CD14-positive monocyte (primary cell): ENCODE measurements at regions not wholly inside any gene's neighbourhood (a gene's known extent, or its start where the extent isn't known, plus 50 kb on each side); places are given as distances from the start of the nearest gene placed in this dataset.

ENCODE experiments used
- DNase-seq, 3 donors: peaks; one replicate each; pipeline ENCODE4 v3.0.0-alpha.2; 2011 to 2022
- H2AFZ ChIP-seq: 2 replicates; pipeline ENCODE4 v1.6.0; 2012; ENCODE audit warnings: mild to moderate bottlenecking, low read depth, low read length, inconsistent platforms; ENCODE audit not compliant: insufficient read depth, poor library complexity, severe bottlenecking
- H3K27ac ChIP-seq, 2 donors: 1 replicate in 1 of 2; 2 replicates in 1 of 2; pipeline ENCODE4 v1.5.1; 2012 to 2013; ENCODE audit warnings: low read length in 2 of 2, control low read depth in 1 of 2, inconsistent platforms in 1 of 2, low read depth in 1 of 2, mild to moderate bottlenecking in 1 of 2
- H3K27me3 ChIP-seq, 2 donors: one replicate each; pipeline versions ENCODE4 v1.6.0 to v1.6.1; 2011 to 2013; ENCODE audit warnings: low read length in 2 of 2; ENCODE audit not compliant: control insufficient read depth in 2 of 2, insufficient read depth in 2 of 2
- H3K36me3 ChIP-seq, 2 donors: replicated peaks in 1 of 2; 1 replicate in 1 of 2; 2 replicates in 1 of 2; pipeline versions ENCODE4 v1.5.1 to v1.6.1; 2012 to 2013; ENCODE audit warnings: low read length in 2 of 2, control low read depth in 1 of 2, inconsistent platforms in 1 of 2, mild to moderate bottlenecking in 1 of 2; ENCODE audit not compliant: insufficient read depth in 2 of 2, control insufficient read depth in 1 of 2
- H3K4me1 ChIP-seq, 2 donors: 1 replicate in 1 of 2; 2 replicates in 1 of 2; pipeline versions ENCODE4 v1.5.1 to v1.6.1; 2012 to 2013; ENCODE audit warnings: low read length in 2 of 2, control low read depth in 1 of 2, inconsistent platforms in 1 of 2, mild to moderate bottlenecking in 1 of 2, moderate library complexity in 1 of 2; ENCODE audit not compliant: insufficient read depth in 2 of 2, control insufficient read depth in 1 of 2
- H3K4me2 ChIP-seq: replicated peaks from 2 replicates; pipeline ENCODE3; 2012; ENCODE audit warnings: low read length, moderate library complexity, mild to moderate bottlenecking; ENCODE audit not compliant: poor library complexity, severe bottlenecking; ENCODE audit errors: extremely low read depth
- H3K4me3 ChIP-seq, 3 experiments: fragments of 200-600 bp in 1 of 3; sonication (generic) in 1 of 3; replicated peaks in 1 of 3; 1 replicate in 2 of 3; 2 replicates in 1 of 3; pipeline ENCODE4 v1.5.1; 2011 to 2013; ENCODE audit warnings: low read length in 3 of 3, mild to moderate bottlenecking in 3 of 3, control low read depth in 2 of 3, low read depth in 2 of 3, inconsistent platforms in 1 of 3, moderate library complexity in 1 of 3
- H3K79me2 ChIP-seq: 2 replicates; pipeline ENCODE4 v1.6.0; 2012; ENCODE audit warnings: mild to moderate bottlenecking, control low read depth, inconsistent platforms, low read length, moderate library complexity; ENCODE audit not compliant: insufficient read depth
- H3K9ac ChIP-seq: 2 replicates; pipeline ENCODE4 v1.6.0; 2017; ENCODE audit warnings: low read length, mild to moderate bottlenecking; ENCODE audit not compliant: insufficient read depth, poor library complexity, severe bottlenecking
- H3K9me3 ChIP-seq, 2 donors: replicated peaks in 1 of 2; 1 replicate in 1 of 2; 2 replicates in 1 of 2; pipeline versions ENCODE4 v1.5.1 to v1.6.1; 2012 to 2013; ENCODE audit warnings: low read length in 2 of 2, control low read depth in 1 of 2; ENCODE audit not compliant: control insufficient read depth in 1 of 2, insufficient read depth in 1 of 2
- H4K20me1 ChIP-seq: 2 replicates; pipeline ENCODE4 v1.6.0; 2012; ENCODE audit warnings: mild to moderate bottlenecking, low read length, control low read depth, moderate library complexity; ENCODE audit not compliant: insufficient read depth
- H3K27ac Mint-ChIP-seq, 7 donors: one replicate each; pipeline ENCODE4 v1.8.0; 2020; ENCODE audit warnings: mild to moderate bottlenecking in 7 of 7, mixed read lengths in 7 of 7, moderate library complexity in 6 of 7, inconsistent platforms in 2 of 7
- H3K27me3 Mint-ChIP-seq, 3 donors: one replicate each; pipeline ENCODE4 v1.8.0; 2021 to 2022; ENCODE audit warnings: low read depth in 3 of 3, mild to moderate bottlenecking in 3 of 3, mixed read lengths in 3 of 3, moderate library complexity in 3 of 3, inconsistent platforms in 1 of 3
- H3K36me3 Mint-ChIP-seq, 2 donors: one replicate each; pipeline ENCODE4 v1.8.0; 2020; ENCODE audit warnings: mixed read lengths in 2 of 2, inconsistent platforms in 1 of 2, mild to moderate bottlenecking in 1 of 2
- H3K4me1 Mint-ChIP-seq: one replicate; pipeline ENCODE4 v1.8.0; 2020; ENCODE audit warnings: mild to moderate bottlenecking, mixed read lengths
- H3K4me3 Mint-ChIP-seq, 2 donors: one replicate each; pipeline ENCODE4 v1.8.0; 2020; ENCODE audit warnings: mild to moderate bottlenecking in 2 of 2, mixed read lengths in 2 of 2, moderate library complexity in 1 of 2
- H3K9me3 Mint-ChIP-seq, 7 donors: one replicate each; pipeline ENCODE4 v1.8.0; 2020 to 2022; ENCODE audit warnings: mixed read lengths in 7 of 7, mild to moderate bottlenecking in 6 of 7, moderate library complexity in 6 of 7, inconsistent platforms in 2 of 7
- CTCF ChIP-seq: fragments of 200-600 bp; IDR thresholded peaks from one replicate; pipeline ENCODE4 v1.8.0; 2022; ENCODE audit warnings: antibody characterized with exemption, mild to moderate bottlenecking
- WGBS: methylation state at CpG from one replicate; pipeline ENCODE4 v1.1.5; 2013; ENCODE audit warnings: missing lambda C conversion rate; ENCODE audit not compliant: insufficient coverage; 5-methylcytosine and 5-hydroxymethylcytosine counted together
- intact Hi-C, 2 donors: fragments of 100-400 bp; cut with micrococcal nuclease; formaldehyde crosslinking; loops; one replicate each; pipeline versions ENCODE4 v1.15.0 to v1.15.1; 2023

DNA sequence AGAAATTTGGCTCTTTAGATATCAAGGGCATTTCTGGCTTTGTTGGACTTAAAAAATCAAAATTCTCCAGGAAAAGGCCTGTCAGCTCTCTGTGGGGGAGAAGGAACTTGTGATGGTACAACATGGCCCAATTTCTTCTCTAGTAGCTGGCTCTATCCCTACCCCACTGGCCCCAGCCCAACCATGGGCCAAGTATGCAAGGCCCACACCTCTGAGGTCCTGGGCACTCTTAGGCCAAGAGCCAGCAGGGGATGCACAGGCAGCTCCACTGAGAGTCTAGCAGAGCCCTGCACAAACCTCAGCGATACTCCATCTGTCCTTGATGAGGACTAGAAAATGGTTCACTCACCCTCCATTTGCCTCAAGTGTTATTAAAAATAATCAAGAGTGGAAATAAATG is 261.2 kb downstream of the C7orf25 start:
- Mint-ChIP-seq H3K4me3 (no peak overlapping the region), H3K27ac (no peak overlapping the region), H3K36me3 (no peaks in the 10 kb centered on the region), H3K27me3 (no peaks in the 10 kb centered on the region), H3K4me1 (no peaks in the 10 kb centered on the region), H3K9me3 (peaks cover 0 to 15% (median 3%) of the 10 kb centered on the region in 7 donors)
- H3K27me3 ChIP-seq: no peaks in the 10 kb centered on the region
- no peak for DNase-seq
- H3K9ac ChIP-seq: no peak overlapping the region
- no peak overlapping the region for H3K4me2 ChIP-seq
- no peak overlapping the region for H3K4me3 ChIP-seq
- no peak overlapping the region for H3K27ac ChIP-seq
- intact Hi-C loops: no loop called here
- no peaks in the 10 kb centered on the region for H4K20me1 ChIP-seq
- no CpG with 5 or more reads among the region's 1 CpG for whole genome bisulfite sequencing
- no peaks in the 10 kb centered on the region for H3K4me1 ChIP-seq
- TF ChIP-seq CTCF: no peak
- H3K36me3 ChIP-seq: no peaks in the 10 kb centered on the region
- no peaks in the 10 kb centered on the region for H3K79me2 ChIP-seq
- peaks cover 0 to 5% of the 10 kb centered on the region in 2 donors for H3K9me3 ChIP-seq
- H2AFZ ChIP-seq: no peak overlapping the region

DNA sequence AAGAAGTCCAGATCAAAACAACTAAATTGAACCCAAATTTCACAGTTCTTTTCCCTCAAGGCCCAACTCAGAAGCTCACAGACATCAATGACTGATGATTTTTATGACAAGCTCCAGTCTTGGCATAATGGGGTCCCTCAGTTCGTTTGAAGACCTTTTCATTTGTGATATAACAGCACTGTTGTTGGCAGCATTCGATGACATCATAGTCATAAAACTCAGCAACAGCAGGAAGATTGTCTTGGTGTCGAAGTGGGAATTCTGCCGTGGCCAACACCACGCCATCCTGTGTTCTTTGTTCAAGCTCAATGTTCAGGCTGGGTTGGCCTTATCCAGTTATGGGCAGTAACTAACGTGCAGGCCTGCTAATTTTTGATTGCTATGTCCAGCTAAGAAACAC is 261.7 kb downstream of the C7orf25 start:
- H3K27me3 ChIP-seq: no peaks in the 10 kb centered on the region
- H3K9me3 Mint-ChIP-seq: peaks cover 0 to 14% (median 3%) of the 10 kb centered on the region in 7 donors
- WGBS: 89% methylated on average over 6 of the region's 6 CpGs
- no peak overlapping the region for H3K4me2 ChIP-seq
- H3K27ac ChIP-seq: no peak overlapping the region
- H3K36me3 Mint-ChIP-seq: no peaks in the 10 kb centered on the region
- no peak overlapping the region for H3K4me3 Mint-ChIP-seq
- H3K9ac ChIP-seq: no peak overlapping the region
- H3K36me3 ChIP-seq: no peaks in the 10 kb centered on the region
- no peak overlapping the region for H2AFZ ChIP-seq
- H3K4me3 ChIP-seq: no peak overlapping the region
- no peaks in the 10 kb centered on the region for H3K4me1 Mint-ChIP-seq
- H3K9me3 ChIP-seq: peaks cover 0 to 5% of the 10 kb centered on the region in 2 donors
- intact Hi-C loops: no loop called here
- no peaks in the 10 kb centered on the region for H3K27me3 Mint-ChIP-seq
- no peak overlapping the region for H3K27ac Mint-ChIP-seq
- no peaks in the 10 kb centered on the region for H3K4me1 ChIP-seq
- no peaks in the 10 kb centered on the region for H4K20me1 ChIP-seq
- DNase-seq: no peak
- no peaks in the 10 kb centered on the region for H3K79me2 ChIP-seq
- no peak for TF ChIP-seq CTCF
